Endodermal cell (in vitro differentiated cells): ENCODE measurements at regions not wholly inside any gene's neighbourhood (a gene's known extent, or its start where the extent isn't known, plus 50 kb on each side); places are given as distances from the start of the nearest gene placed in this dataset.
"Not testable (repeated sequence)": the region's sequence is repeated elsewhere in the genome, so short reads cannot be mapped to it uniquely, and the experiment has no call there.

Experiments used
- DNase-seq: peaks from one replicate; pipeline ENCODE4 v3.0.0-alpha.2; 2017
- H3K27ac ChIP-seq: 2 replicates; pipeline ENCODE4 v1.5.1; 2013; ENCODE audit warnings: mild to moderate bottlenecking, low read depth, low read length, moderate library complexity
- H3K27me3 ChIP-seq: 2 replicates; pipeline ENCODE4 v1.6.1; 2013; ENCODE audit warnings: mild to moderate bottlenecking, low read length, moderate library complexity; ENCODE audit not compliant: insufficient read depth, control insufficient read depth, poor library complexity, severe bottlenecking
- H3K36me3 ChIP-seq: 2 replicates; pipeline ENCODE4 v1.7.0; 2013; ENCODE audit warnings: mild to moderate bottlenecking, low read length, moderate library complexity; ENCODE audit not compliant: control insufficient read depth, insufficient read depth
- H3K4me1 ChIP-seq: one replicate; pipeline ENCODE4 v1.7.0; 2013; ENCODE audit warnings: low read length; ENCODE audit not compliant: control insufficient read depth, insufficient read depth
- H3K4me3 ChIP-seq: 2 replicates; pipeline ENCODE4 v1.5.1; 2013; ENCODE audit warnings: mild to moderate bottlenecking, low read length, moderate library complexity
- H3K9ac ChIP-seq: 2 replicates; pipeline ENCODE4 v1.6.1; 2013; ENCODE audit warnings: mild to moderate bottlenecking, low read length, moderate library complexity; ENCODE audit not compliant: poor library complexity, severe bottlenecking; ENCODE audit errors: extremely low read depth
- H3K9me3 ChIP-seq: 2 replicates; pipeline ENCODE4 v1.6.1; 2013; ENCODE audit warnings: mild to moderate bottlenecking, low read length, moderate library complexity; ENCODE audit not compliant: control insufficient read depth
- H3K27ac Mint-ChIP-seq: 2 replicates; pipeline ENCODE4 v1.8.0; 2020; ENCODE audit warnings: mixed read lengths
- H3K27me3 Mint-ChIP-seq: 2 replicates; pipeline ENCODE4 v1.8.0; 2021; ENCODE audit warnings: mild to moderate bottlenecking, mixed read lengths; ENCODE audit not compliant: insufficient read depth
- H3K36me3 Mint-ChIP-seq: 2 replicates; pipeline ENCODE4 v1.8.0; 2020; ENCODE audit warnings: low read depth, mixed read lengths
- H3K4me1 Mint-ChIP-seq: 2 replicates; pipeline ENCODE4 v1.8.0; 2020; ENCODE audit warnings: mixed read lengths
- H3K4me3 Mint-ChIP-seq: 2 replicates; pipeline ENCODE4 v1.8.0; 2020; ENCODE audit warnings: mild to moderate bottlenecking, moderate library complexity, mixed read lengths
- H3K9me3 Mint-ChIP-seq: 2 replicates; pipeline ENCODE4 v1.8.0; 2020; ENCODE audit warnings: mild to moderate bottlenecking, mixed read lengths
- WGBS, 2 experiments: methylation state at CpG; one replicate each; pipeline versions ENCODE4 v1.1.5 to v1.1.7; 2013; ENCODE audit warnings: missing lambda C conversion rate in 2 of 2, mixed read lengths in 1 of 2; ENCODE audit not compliant: insufficient coverage in 1 of 2, insufficient read length in 1 of 2; 5-methylcytosine and 5-hydroxymethylcytosine counted together
- TF ChIP-seq, protein P1 (sequence below): fragments of 200-600 bp; sonication (generic); conservative IDR thresholded peaks from 2 replicates; pipeline ENCODE4 v1.5.0; 2021; ENCODE audit warnings: antibody characterized with exemption, mild to moderate bottlenecking

DNA sequence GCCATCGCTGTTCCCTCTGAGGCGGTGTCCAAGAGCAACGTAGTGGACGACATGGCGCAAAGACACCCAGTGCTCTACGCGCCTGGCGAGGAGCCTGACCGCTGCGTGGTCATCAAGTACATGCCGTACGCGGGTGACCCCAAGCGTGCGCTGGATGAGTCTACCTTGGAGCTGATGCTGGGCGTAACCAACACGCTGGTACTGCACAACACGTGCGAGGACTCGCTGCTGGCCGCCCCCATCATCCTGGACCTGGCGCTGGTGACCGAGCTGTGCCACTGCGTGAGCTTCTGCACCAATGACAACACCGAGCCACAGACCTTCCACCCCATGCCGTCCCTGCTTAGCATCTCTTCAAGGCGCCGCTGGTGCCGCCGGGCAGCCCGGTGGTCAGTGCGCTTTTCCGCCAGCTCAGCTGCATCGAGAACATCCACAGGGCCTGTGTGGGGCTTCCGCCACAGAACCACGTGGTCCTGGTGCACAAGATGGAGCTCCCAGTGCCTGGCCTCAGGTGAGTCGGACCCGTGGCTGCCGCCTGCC, 129.0 kb downstream of the ANAPC4 start:
- no peak for DNase-seq
- no peak overlapping the region for H3K9ac ChIP-seq
- H3K9me3 ChIP-seq, result no peaks in the 10 kb centered on the region
- WGBS, 2 experiments, result 97% methylated on average over 28 to 39 of the region's 39 CpGs
- Mint-ChIP-seq H3K27me3 (peaks cover 2% of the 10 kb centered on the region), H3K36me3 (no peaks in the 10 kb centered on the region), H3K4me3 (no peak overlapping the region), H3K9me3 (no peaks in the 10 kb centered on the region), H3K27ac (no peak overlapping the region), H3K4me1 (no peaks in the 10 kb centered on the region)
- H3K27ac ChIP-seq, result no peak overlapping the region
- H3K36me3 ChIP-seq, result no peaks in the 10 kb centered on the region
- TF ChIP-seq, protein P1, sequence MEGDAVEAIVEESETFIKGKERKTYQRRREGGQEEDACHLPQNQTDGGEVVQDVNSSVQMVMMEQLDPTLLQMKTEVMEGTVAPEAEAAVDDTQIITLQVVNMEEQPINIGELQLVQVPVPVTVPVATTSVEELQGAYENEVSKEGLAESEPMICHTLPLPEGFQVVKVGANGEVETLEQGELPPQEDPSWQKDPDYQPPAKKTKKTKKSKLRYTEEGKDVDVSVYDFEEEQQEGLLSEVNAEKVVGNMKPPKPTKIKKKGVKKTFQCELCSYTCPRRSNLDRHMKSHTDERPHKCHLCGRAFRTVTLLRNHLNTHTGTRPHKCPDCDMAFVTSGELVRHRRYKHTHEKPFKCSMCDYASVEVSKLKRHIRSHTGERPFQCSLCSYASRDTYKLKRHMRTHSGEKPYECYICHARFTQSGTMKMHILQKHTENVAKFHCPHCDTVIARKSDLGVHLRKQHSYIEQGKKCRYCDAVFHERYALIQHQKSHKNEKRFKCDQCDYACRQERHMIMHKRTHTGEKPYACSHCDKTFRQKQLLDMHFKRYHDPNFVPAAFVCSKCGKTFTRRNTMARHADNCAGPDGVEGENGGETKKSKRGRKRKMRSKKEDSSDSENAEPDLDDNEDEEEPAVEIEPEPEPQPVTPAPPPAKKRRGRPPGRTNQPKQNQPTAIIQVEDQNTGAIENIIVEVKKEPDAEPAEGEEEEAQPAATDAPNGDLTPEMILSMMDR, result no peak
- no peaks in the 10 kb centered on the region for H3K4me1 ChIP-seq
- no peaks in the 10 kb centered on the region for H3K27me3 ChIP-seq
- H3K4me3 ChIP-seq, result no peak overlapping the region

DNA sequence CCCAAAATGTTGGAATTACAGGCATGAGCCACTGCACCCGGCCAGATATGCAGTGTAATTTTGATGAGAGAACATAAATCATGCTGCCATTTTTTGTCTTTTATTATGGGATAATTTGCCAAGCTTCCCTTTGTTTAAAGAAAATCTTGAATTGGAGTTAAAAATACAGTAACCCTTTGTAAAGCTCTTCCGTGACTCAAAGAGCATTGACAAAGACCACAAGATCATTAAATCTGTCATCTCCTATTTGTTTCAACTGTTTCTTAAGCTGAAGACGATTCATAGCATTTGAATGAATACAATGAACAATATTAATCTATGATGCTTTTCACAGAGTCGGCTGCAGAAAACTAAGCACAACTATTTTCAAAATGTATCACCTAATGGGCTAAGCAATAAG, 132.6 kb downstream of the ANAPC4 start:
- Mint-ChIP-seq H3K36me3 (no peaks in the 10 kb centered on the region), H3K27ac (no peak overlapping the region), H3K4me3 (no peak overlapping the region), H3K4me1 (no peaks in the 10 kb centered on the region), H3K27me3 (peaks cover 2% of the 10 kb centered on the region), H3K9me3 (no peaks in the 10 kb centered on the region)
- no peak overlapping the region for H3K4me3 ChIP-seq
- H3K36me3 ChIP-seq, result no peaks in the 10 kb centered on the region
- no peak for DNase-seq
- no peak overlapping the region for H3K27ac ChIP-seq
- 93 to 96% methylated on average over 2 to 4 of the region's 4 CpGs for WGBS, 2 experiments
- no peak overlapping the region for H3K9ac ChIP-seq
- no peaks in the 10 kb centered on the region for H3K27me3 ChIP-seq
- H3K9me3 ChIP-seq, result no peaks in the 10 kb centered on the region
- TF ChIP-seq, protein P1, result no peak
- H3K4me1 ChIP-seq, result no peaks in the 10 kb centered on the region

DNA sequence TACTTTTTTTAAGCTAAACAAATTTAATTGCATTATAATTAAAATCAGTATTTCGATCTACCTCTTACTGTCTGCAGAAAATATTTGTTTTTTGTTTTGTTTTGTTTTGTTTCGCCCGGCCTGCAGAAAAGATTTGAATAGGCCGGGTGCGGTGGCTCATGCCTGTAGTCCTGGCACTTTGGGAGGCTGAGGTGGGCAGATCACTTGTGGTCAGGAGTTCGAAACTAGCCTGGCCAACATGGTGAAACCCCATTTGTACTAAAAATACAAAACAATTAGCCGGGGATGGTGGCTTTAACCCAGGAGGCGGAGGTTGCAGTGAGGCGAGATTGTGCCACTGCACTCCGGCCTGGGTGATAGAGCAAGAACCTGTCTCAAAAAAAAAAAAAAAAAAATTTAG, 134.8 kb downstream of the ANAPC4 start:
- not testable (repeated sequence) for H3K4me1 Mint-ChIP-seq, DNase-seq, H3K27me3 ChIP-seq, H3K4me3 Mint-ChIP-seq, H3K9ac ChIP-seq, H3K27ac ChIP-seq, H3K36me3 Mint-ChIP-seq, H3K27me3 Mint-ChIP-seq, H3K9me3 Mint-ChIP-seq, H3K27ac Mint-ChIP-seq, H3K9me3 ChIP-seq, H3K4me1 ChIP-seq, H3K4me3 ChIP-seq, H3K36me3 ChIP-seq
- 90 to 98% methylated on average over 8 to 10 of the region's 10 CpGs for WGBS, 2 experiments

DNA sequence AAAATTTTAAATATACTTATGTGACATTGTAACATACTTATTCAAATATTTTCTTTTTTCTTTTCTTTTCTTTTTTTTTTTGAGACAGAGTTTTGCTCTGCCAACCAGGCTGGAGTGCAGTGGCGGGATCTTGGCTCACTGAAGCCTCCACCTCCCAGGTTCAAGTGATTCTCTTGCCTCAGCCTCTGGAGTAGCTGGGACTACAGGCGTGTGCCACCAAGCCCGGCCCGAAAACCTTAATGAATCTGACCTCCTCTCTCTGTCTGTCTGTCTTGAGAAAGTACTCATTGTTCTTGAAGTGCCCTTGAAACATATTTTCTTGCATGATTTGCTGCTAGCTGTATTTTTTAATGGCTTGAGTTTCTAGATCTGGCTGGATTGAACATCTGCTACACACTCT, 136.8 kb downstream of the ANAPC4 start:
- Histone ChIP-seq H3K27ac (no peak overlapping the region), H3K27me3 (no peaks in the 10 kb centered on the region), H3K4me3 (no peak overlapping the region), H3K4me1 (no peaks in the 10 kb centered on the region), H3K9me3 (no peaks in the 10 kb centered on the region), H3K9ac (no peak overlapping the region), H3K36me3 (no peaks in the 10 kb centered on the region)
- WGBS, 2 experiments, result 93 to 97% methylated on average over 3 to 4 of the region's 4 CpGs
- H3K4me3 Mint-ChIP-seq, result no peak overlapping the region
- TF ChIP-seq, protein P1, result no peak
- H3K4me1 Mint-ChIP-seq, result no peaks in the 10 kb centered on the region
- H3K27me3 Mint-ChIP-seq, result peaks cover 2% of the 10 kb centered on the region
- no peaks in the 10 kb centered on the region for H3K36me3 Mint-ChIP-seq
- no peaks in the 10 kb centered on the region for H3K9me3 Mint-ChIP-seq
- H3K27ac Mint-ChIP-seq, result no peak overlapping the region
- no peak for DNase-seq
